Naive thymus-derived CD4-positive, alpha-beta T cell (primary cell): ENCODE measurements at regions not wholly inside any gene's neighbourhood (a gene's known extent, or its start where the extent isn't known, plus 50 kb on each side); places are given as distances from the start of the nearest gene placed in this dataset.
"Not testable (repeated sequence)": the region's sequence is repeated elsewhere in the genome, so short reads cannot be mapped to it uniquely, and the experiment has no call there.

ENCODE experiments used
- ATAC-seq: fragments of 150-1000 bp; cut with Tn5 transposase; 2 replicates; pipeline ENCODE4 v1.10.0; 2021; ENCODE audit warnings: mild to moderate bottlenecking, moderate library complexity
- CTCF ChIA-PET: fragments of 350-600 bp; sonication (Branson Sonifier 250); formaldehyde crosslinking; loops from one replicate; lab custom pipeline; 2021; ENCODE audit warnings: antibody characterized with exemption; lab: Charles Lee
- POLR2A ChIA-PET: fragments of 350-600 bp; sonication (Branson Sonifier 250); formaldehyde crosslinking; loops from one replicate; lab custom pipeline; 2021; ENCODE audit warnings: antibody characterized with exemption, inconsistent platforms; lab: Charles Lee
- DNase-seq, 9 donors: peaks; one replicate each; pipeline versions ENCODE4 v3.0.0 to v3.0.0-alpha.2; 2020 to 2022; ENCODE audit warnings: mixed read lengths in 1 of 9
- H3K27ac ChIP-seq: one replicate; pipeline ENCODE4 v1.7.0; 2013; ENCODE audit warnings: mild to moderate bottlenecking, low read depth, low read length, moderate library complexity
- H3K27me3 ChIP-seq, 2 donors: one replicate each; pipeline ENCODE4 v1.7.0; 2013; ENCODE audit warnings: low read length in 2 of 2, mild to moderate bottlenecking in 2 of 2, moderate library complexity in 2 of 2; ENCODE audit not compliant: control insufficient read depth in 2 of 2, insufficient read depth in 2 of 2
- H3K36me3 ChIP-seq, 3 experiments: 1 replicate in 2 of 3; 2 replicates in 1 of 3; pipeline ENCODE4 v1.7.0; 2013; ENCODE audit warnings: low read length in 3 of 3, mild to moderate bottlenecking in 3 of 3, moderate library complexity in 1 of 3; ENCODE audit not compliant: insufficient read depth in 3 of 3, control insufficient read depth in 2 of 3
- H3K4me1 ChIP-seq, 2 donors: one replicate each; pipeline ENCODE4 v1.7.0; 2013; ENCODE audit warnings: low read length in 2 of 2, mild to moderate bottlenecking in 2 of 2, moderate library complexity in 1 of 2; ENCODE audit not compliant: control insufficient read depth in 2 of 2, insufficient read depth in 2 of 2
- H3K4me3 ChIP-seq: 2 replicates; pipeline ENCODE4 v1.7.0; 2013; ENCODE audit warnings: mild to moderate bottlenecking, low read length
- H3K9me3 ChIP-seq, 3 experiments: 1 replicate in 2 of 3; 2 replicates in 1 of 3; pipeline ENCODE4 v1.7.0; 2013; ENCODE audit warnings: low read length in 3 of 3; ENCODE audit not compliant: control insufficient read depth in 2 of 3
- H3K27ac Mint-ChIP-seq, 9 donors: one replicate each; pipeline ENCODE4 v1.8.0; 2020 to 2022; ENCODE audit warnings: mixed read lengths in 9 of 9, mild to moderate bottlenecking in 8 of 9, moderate library complexity in 5 of 9, inconsistent platforms in 2 of 9
- H3K27me3 Mint-ChIP-seq, 5 donors: one replicate each; pipeline ENCODE4 v1.8.0; 2021 to 2022; ENCODE audit warnings: mixed read lengths in 5 of 5, mild to moderate bottlenecking in 1 of 5
- H3K36me3 Mint-ChIP-seq, 5 donors: one replicate each; pipeline ENCODE4 v1.8.0; 2020 to 2022; ENCODE audit warnings: mixed read lengths in 5 of 5, mild to moderate bottlenecking in 3 of 5, inconsistent platforms in 1 of 5
- H3K4me1 Mint-ChIP-seq, 7 donors: one replicate each; pipeline ENCODE4 v1.8.0; 2020 to 2022; ENCODE audit warnings: mixed read lengths in 7 of 7, mild to moderate bottlenecking in 3 of 7, inconsistent platforms in 1 of 7
- H3K4me3 Mint-ChIP-seq, 10 donors: one replicate each; pipeline ENCODE4 v1.8.0; 2020 to 2022; ENCODE audit warnings: mild to moderate bottlenecking in 10 of 10, mixed read lengths in 10 of 10, moderate library complexity in 6 of 10, inconsistent platforms in 2 of 10
- H3K9me3 Mint-ChIP-seq, 11 donors: one replicate each; pipeline ENCODE4 v1.8.0; 2020 to 2022; ENCODE audit warnings: mixed read lengths in 11 of 11, mild to moderate bottlenecking in 4 of 11, inconsistent platforms in 1 of 11, moderate library complexity in 1 of 11
- intact Hi-C, 2 donors: fragments of 100-400 bp; cut with micrococcal nuclease; formaldehyde crosslinking; loops; one replicate each; pipeline ENCODE4 v1.15.1; 2023

DNA sequence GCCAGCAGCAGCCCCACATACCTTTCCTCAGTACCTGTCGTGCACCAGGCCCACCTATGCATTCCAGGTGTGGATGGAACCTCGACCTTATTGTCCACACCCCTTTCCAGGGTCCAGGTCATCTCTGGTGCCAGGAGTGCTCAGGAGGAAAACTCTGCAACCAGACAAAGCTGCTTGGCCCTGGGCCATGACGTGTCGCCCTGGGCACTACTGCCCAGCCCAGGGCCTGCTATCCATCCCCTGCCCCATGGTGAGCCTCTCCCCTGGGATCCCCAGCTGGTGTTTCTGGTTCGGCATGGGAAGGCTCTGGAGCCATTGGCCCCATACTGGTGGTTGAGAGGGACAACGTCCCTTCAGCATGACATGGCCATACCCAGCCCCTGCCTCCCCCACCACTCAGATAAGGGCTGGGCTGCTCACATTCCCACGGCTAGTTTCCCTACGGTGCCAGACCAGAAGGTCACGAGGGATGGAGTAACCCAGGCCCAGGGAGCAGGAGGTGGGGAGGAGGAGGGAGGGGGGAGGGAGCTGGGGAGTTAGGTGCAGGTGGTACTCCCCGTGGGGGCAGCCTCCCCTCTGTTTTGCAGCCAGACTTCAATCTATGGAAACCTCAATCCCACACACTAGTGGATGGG is 123.2 kb upstream of the MTLN start:
- H3K4me1 ChIP-seq, CTCF ChIA-PET, H3K27me3 Mint-ChIP-seq, H3K27me3 ChIP-seq, H3K4me3 ChIP-seq, H3K27ac Mint-ChIP-seq, H3K36me3 ChIP-seq, POLR2A ChIA-PET, H3K4me1 Mint-ChIP-seq, ATAC-seq, H3K9me3 ChIP-seq, H3K27ac ChIP-seq, DNase-seq, intact Hi-C loops, H3K4me3 Mint-ChIP-seq, H3K9me3 Mint-ChIP-seq, H3K36me3 Mint-ChIP-seq: not testable (repeated sequence)

DNA sequence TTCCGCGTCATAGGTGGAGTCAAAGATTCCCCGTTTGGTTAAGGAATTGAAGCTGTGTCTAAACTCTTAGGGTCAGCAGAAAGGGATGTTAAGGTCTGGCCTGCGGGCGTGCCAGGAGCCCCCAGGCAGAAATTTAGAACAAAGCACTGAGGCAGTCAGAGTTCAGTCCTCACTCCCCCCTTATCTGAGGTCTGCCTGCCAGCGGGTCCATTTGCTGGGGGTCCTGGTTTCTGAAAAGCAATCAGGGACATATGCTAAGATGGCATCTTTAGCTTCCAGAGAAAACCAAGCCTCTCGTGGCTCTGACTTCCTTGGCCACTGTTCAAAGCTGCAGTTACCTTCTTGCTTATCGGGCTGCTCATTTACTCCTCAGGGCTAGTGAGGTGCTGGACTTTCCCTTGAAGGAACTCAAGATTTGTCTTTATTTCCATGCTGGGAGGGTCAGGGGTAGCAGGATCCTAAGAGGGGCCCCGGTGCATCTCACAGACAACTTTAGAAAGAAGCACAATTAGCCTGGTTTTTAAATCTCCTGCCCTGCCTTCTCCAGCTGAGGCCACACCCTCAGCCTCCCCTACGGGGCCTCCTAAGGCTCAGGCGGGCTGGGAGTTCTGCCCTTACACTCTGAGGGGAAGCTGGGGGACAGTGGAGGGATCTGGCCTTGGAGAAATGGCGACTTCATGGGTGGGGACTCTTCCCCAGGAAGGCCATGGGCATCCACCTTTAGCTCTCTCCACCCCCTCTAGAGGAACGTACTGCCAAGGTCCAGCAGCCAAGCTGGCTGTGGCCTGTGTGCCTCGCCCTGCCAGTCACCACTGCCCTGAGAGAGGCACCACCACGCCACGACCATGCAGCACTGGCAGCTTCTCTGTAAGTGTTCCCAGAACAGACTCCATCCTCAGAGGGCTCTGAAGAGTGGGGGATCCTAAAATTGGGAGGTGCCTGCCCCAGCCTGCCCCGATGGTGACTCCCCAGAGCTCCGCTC is 121.1 kb upstream of the MTLN start:
- H3K27me3 Mint-ChIP-seq, intact Hi-C loops, H3K27ac ChIP-seq, H3K36me3 ChIP-seq, POLR2A ChIA-PET, H3K9me3 ChIP-seq, H3K9me3 Mint-ChIP-seq, H3K4me1 Mint-ChIP-seq, CTCF ChIA-PET, H3K4me3 Mint-ChIP-seq, H3K4me3 ChIP-seq, H3K36me3 Mint-ChIP-seq, H3K27me3 ChIP-seq, H3K4me1 ChIP-seq, H3K27ac Mint-ChIP-seq, DNase-seq, ATAC-seq: not testable (repeated sequence)

DNA sequence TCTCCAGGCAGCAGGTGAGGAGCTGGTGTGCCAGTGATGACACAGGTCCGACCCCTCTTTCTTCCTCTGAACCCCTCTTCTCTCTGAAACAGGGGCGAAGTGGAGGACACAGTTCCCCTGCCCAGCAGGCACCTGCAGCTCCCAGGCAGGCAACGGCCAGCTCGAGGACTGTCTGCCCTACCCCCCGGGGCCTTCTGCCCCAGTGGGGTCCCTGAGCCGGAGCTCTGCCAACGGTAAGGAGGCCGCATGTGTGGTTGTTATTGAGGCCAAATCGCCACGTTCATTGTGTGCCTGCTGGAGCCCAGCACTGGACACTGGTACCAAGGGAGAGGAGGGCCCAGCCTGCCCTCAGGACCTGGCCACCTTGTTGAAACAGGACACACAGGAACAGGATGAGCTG is 119.3 kb upstream of the MTLN start:
- H3K27ac Mint-ChIP-seq, H3K4me3 ChIP-seq, H3K4me1 ChIP-seq, H3K4me3 Mint-ChIP-seq, H3K9me3 ChIP-seq, H3K36me3 ChIP-seq, CTCF ChIA-PET, H3K36me3 Mint-ChIP-seq, DNase-seq, H3K27me3 ChIP-seq, intact Hi-C loops, H3K9me3 Mint-ChIP-seq, POLR2A ChIA-PET, H3K27me3 Mint-ChIP-seq, H3K4me1 Mint-ChIP-seq, H3K27ac ChIP-seq, ATAC-seq: not testable (repeated sequence)

DNA sequence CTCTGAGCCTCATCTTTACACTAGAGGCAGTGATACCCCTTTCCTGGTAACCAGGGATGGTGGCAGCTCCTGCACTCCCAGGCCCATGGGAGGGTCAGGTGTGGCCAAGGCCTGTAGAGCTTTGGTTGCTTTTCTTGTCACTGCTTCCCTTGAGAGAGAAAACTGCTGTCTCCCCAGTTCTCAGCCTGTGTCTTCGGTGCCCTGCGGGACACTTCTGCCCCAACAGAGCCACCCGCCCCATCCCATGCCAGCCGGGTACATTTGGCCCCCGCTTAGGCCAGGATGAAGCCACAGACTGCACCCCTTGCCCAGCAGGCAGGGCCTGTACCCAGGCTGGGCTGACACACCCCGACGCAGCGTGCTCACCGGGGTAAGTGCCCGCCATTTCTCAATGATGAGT is 117.4 kb upstream of the MTLN start:
- H3K4me1 ChIP-seq, H3K27me3 ChIP-seq, H3K27me3 Mint-ChIP-seq, H3K4me3 Mint-ChIP-seq, intact Hi-C loops, H3K36me3 Mint-ChIP-seq, H3K27ac ChIP-seq, H3K4me3 ChIP-seq, H3K9me3 Mint-ChIP-seq, ATAC-seq, CTCF ChIA-PET, H3K36me3 ChIP-seq, H3K27ac Mint-ChIP-seq, H3K9me3 ChIP-seq, DNase-seq, POLR2A ChIA-PET, H3K4me1 Mint-ChIP-seq: not testable (repeated sequence)

DNA sequence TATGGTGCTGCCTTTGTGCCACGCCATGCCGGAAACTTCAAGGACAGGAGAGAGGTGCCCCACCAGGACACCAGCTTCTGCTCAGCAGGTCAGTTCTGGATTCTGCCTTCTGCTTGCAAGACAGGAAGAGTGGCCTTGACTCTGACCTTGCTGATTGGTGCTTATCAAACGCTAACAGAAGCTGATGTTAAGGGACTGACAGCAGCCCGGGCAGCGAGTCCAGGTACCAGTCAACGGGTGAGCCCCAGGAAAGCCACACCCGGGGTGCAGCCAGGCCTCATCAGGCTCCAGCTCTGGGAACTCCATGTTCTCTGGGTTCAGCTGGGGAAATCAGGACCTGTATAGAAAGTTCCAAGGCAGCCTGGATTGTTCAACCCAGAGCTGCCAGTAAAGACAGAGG is 116.8 kb upstream of the MTLN start:
- H3K4me1 Mint-ChIP-seq, H3K36me3 ChIP-seq, H3K27ac Mint-ChIP-seq, H3K4me1 ChIP-seq, H3K27ac ChIP-seq, CTCF ChIA-PET, H3K4me3 Mint-ChIP-seq, H3K4me3 ChIP-seq, H3K36me3 Mint-ChIP-seq, H3K9me3 ChIP-seq, H3K27me3 ChIP-seq, DNase-seq, ATAC-seq, H3K9me3 Mint-ChIP-seq, POLR2A ChIA-PET, H3K27me3 Mint-ChIP-seq, intact Hi-C loops: not testable (repeated sequence)

DNA sequence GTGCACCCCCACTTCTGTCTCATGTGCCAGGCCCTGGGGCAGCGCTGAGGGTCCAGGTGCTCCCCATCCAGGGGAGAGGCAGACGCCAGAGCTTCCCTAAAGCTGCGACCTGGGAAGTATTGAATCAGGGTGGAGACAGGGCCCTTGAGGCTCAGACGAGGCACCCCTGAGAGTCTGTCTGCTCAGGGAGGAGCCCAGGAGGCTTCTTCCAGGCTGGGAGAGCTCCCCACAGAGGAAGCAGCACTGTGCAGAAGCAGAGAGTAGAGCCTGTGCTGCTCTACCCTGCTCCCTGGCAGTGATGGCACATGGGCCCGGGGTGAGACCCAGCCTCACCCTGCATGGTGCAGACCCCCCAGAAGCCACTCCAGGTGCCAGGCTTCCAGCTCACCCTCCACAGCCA is 116.3 kb upstream of the MTLN start:
- POLR2A ChIA-PET, intact Hi-C loops, DNase-seq, H3K9me3 Mint-ChIP-seq, H3K4me3 ChIP-seq, H3K9me3 ChIP-seq, H3K36me3 Mint-ChIP-seq, H3K4me1 ChIP-seq, H3K27me3 ChIP-seq, H3K36me3 ChIP-seq, H3K4me1 Mint-ChIP-seq, H3K27me3 Mint-ChIP-seq, CTCF ChIA-PET, H3K27ac ChIP-seq, H3K27ac Mint-ChIP-seq, H3K4me3 Mint-ChIP-seq: not testable (repeated sequence)
- ATAC-seq = peak; percentile 12

DNA sequence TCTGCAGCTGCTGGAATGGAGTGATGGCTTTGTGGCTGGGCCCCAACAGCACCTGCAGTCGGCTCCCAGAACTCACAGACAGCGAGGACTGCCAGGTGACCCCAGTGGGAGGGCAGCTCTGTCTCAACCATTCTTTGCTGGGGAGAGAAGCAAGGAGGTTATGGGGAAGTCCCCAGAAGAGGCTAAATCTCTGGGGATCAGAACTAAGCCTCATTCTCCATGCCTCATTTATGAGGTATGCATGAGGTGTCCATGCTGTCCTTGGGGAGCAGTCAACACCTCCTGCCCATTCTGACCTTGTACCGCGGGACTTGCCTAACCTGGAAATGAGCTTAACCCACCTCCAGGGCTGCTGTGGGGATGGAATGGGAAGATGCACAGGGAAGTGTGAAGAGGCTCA is 111.5 kb upstream of the MTLN start:
- H3K27me3 ChIP-seq, ATAC-seq, H3K9me3 ChIP-seq, H3K27ac ChIP-seq, H3K27ac Mint-ChIP-seq, H3K4me1 Mint-ChIP-seq, H3K4me3 ChIP-seq, H3K4me1 ChIP-seq, H3K36me3 Mint-ChIP-seq, DNase-seq, H3K36me3 ChIP-seq, H3K27me3 Mint-ChIP-seq, H3K9me3 Mint-ChIP-seq, CTCF ChIA-PET, intact Hi-C loops, H3K4me3 Mint-ChIP-seq, POLR2A ChIA-PET: not testable (repeated sequence)
